AG04450 (cell line): ENCODE measurements at regions not wholly inside any gene's neighbourhood (a gene's known extent, or its start where the extent isn't known, plus 50 kb on each side); places are given as distances from the start of the nearest gene placed in this dataset.

Experiments
- CTCF ChIA-PET: fragments of 300-600, 350-600 bp; formaldehyde crosslinking; extraction: SDS; loops from one replicate; lab custom pipeline; 2022; ENCODE audit warnings: antibody characterized with exemption, inconsistent platforms; lab: Charles Lee
- POLR2A ChIA-PET: fragments of 350-600 bp; formaldehyde crosslinking; extraction: SDS; loops from one replicate; lab custom pipeline; 2021; ENCODE audit warnings: antibody characterized with exemption, inconsistent platforms; lab: Yijun Ruan, JAX
- DNase-seq: peaks from one replicate; pipeline ENCODE4 v3.0.0-alpha.2; 2011; ENCODE audit warnings: low read depth, low spot score
- H3K27ac ChIP-seq: one replicate; pipeline ENCODE4 v1.5.1; 2012; ENCODE audit warnings: low read depth, low read length, control low read depth
- H3K27me3 ChIP-seq: one replicate; pipeline ENCODE4 v1.6.0; 2012; ENCODE audit warnings: low read length; ENCODE audit not compliant: control insufficient read depth, insufficient read depth
- H3K4me3 ChIP-seq: 2 replicates; pipeline ENCODE4 v1.5.1; 2011; ENCODE audit warnings: mild to moderate bottlenecking, low read depth, low read length, control low read depth
- H3K9me3 ChIP-seq: 2 replicates; pipeline ENCODE4 v1.5.1; 2012; ENCODE audit warnings: low read length; ENCODE audit not compliant: control insufficient read depth, insufficient read depth
- TF ChIP-seq, protein P1 (sequence below): IDR thresholded peaks from 2 replicates; pipeline ENCODE4 v1.5.1; 2011; ENCODE audit warnings: low read depth, low read length, control low read depth, inconsistent platforms

DNA sequence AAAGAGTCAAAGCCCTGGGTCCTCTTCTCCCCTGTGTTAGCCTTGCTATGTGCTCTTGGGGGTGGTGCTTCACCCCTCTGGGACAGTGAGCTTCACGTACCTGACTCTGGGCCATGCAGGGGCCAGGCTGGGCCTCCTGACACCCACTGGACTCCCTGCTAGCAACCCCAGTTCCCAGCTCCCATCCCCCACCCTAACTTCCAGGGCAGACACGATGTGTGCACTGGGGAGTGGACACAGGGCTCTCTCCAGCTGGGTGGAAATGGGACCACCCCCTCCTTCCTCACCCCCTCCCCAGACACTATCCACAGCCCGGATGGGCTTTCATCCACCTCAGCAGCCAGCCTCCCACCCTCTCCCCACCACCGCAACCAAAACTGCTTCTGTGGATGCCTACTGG lies 113.0 kb upstream of the ZNF479 start:
- no peak for DNase-seq
- CTCF ChIA-PET = no interaction called here
- TF ChIP-seq, protein P1, sequence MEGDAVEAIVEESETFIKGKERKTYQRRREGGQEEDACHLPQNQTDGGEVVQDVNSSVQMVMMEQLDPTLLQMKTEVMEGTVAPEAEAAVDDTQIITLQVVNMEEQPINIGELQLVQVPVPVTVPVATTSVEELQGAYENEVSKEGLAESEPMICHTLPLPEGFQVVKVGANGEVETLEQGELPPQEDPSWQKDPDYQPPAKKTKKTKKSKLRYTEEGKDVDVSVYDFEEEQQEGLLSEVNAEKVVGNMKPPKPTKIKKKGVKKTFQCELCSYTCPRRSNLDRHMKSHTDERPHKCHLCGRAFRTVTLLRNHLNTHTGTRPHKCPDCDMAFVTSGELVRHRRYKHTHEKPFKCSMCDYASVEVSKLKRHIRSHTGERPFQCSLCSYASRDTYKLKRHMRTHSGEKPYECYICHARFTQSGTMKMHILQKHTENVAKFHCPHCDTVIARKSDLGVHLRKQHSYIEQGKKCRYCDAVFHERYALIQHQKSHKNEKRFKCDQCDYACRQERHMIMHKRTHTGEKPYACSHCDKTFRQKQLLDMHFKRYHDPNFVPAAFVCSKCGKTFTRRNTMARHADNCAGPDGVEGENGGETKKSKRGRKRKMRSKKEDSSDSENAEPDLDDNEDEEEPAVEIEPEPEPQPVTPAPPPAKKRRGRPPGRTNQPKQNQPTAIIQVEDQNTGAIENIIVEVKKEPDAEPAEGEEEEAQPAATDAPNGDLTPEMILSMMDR = no peak
- POLR2A ChIA-PET = no interaction called here
- no peak overlapping the region for H3K27ac ChIP-seq
- no peak overlapping the region for H3K4me3 ChIP-seq
- H3K27me3 ChIP-seq = no peaks in the 10 kb centered on the region
- peaks cover 65% of the 10 kb centered on the region for H3K9me3 ChIP-seq

DNA sequence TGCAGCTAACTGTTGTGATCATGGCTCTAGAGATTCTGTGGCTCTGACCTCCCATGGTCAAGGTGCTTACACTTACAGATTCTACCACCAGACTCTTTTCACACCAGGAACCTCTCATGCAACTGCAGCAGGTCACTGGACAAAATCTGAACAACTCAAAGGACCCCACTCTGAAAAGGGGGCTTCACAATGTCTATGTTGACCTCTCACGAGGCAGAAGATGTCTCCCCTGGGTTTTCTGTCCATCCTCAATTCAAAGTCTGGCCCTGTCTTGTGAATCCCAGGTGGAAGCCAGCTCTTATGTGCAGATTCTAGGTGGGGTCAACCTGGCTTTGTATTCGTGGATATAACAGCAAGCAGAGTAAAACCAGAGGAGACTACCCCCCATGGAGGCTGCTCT lies 118.6 kb upstream of the ZNF479 start:
- H3K9me3 ChIP-seq = peaks cover 34% of the 10 kb centered on the region
- H3K27me3 ChIP-seq = no peaks in the 10 kb centered on the region
- DNase-seq = no peak
- H3K27ac ChIP-seq = no peak overlapping the region
- TF ChIP-seq, protein P1 = no peak
- POLR2A ChIA-PET = no interaction called here
- CTCF ChIA-PET = no interaction called here
- H3K4me3 ChIP-seq = no peak overlapping the region

DNA sequence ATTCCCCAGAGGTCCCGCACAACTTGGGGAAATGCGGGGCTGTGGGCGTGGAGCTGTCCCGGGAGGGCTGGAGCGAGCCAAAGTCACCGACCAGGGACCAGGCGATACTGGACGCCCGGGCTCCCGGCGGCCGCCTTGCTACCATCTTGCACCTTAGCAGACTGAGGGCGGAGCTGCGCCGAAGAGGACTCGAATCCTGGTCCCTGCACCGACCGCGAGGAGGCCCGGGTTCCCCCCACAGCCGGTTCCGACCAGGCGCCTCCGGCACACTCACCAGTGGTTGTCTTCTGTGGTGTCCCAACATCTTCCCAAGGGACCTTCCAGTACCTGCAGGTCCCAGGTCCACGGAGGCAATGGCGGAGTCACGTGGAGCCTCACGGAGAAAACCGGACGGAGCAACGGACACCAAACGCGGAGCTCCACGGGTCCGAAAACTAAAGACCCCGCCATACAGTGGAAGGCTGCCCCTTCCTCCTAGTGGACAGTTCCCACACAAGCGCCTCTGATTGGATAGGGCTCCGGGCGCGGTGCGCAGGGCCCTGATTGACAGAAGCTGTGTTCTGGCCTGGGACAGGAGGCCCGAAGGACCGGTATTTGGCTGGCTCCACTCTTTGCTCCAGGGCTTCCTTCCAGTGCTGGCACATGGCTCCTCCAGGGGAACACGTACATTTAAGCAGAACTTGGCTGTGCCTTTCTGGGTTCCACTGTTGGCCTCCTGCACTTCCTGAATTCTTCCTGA lies 124.6 kb upstream of the ZNF479 start:
- TF ChIP-seq, protein P1 = no peak
- ChIA-PET POLR2A (no interaction called here), CTCF (no interaction called here)
- Histone ChIP-seq H3K4me3 (no peak overlapping the region), H3K27ac (no peak overlapping the region), H3K27me3 (no peaks in the 10 kb centered on the region), H3K9me3 (peaks cover 47% of the 10 kb centered on the region)
- no peak for DNase-seq

DNA sequence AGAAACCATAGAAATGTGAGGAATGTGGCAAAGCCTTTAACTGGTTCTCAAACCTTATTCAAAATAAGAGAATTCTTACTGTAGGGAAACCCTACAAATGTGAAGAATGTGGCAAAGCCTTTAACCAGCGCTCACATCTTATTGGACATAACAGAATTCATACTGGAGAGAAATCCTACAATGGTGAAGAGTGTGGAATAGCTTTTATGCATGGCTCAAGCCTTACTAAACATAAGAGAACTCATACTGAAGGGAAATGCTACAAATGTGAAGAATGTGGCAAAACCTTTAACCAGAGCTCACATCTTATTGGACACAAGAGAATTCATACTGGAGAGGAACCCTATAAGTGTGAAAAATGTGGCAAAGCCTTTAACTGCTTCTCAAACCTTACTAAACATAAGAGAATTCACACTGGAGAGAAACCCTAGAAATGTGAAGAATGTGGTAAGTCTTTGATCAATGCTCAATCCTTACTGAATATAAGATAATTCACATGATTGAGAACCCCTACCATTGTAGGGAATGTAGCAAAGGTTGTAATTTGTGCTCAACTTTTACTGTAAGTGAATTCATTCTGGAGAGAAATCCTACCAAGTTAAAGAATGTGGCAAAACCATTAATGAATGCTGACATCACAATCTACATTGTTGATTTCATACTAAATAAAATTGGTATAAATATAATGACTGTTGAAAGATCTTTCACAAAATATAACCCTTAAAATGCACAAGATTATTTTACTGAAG lies 142.5 kb upstream of the ZNF479 start:
- no peak overlapping the region for H3K27ac ChIP-seq
- DNase-seq = no peak
- TF ChIP-seq, protein P1 = no peak
- no peak overlapping the region for H3K4me3 ChIP-seq
- peaks cover 19% of the 10 kb centered on the region for H3K9me3 ChIP-seq
- H3K27me3 ChIP-seq = no peaks in the 10 kb centered on the region
- ChIA-PET CTCF (no interaction called here), POLR2A (no interaction called here)

DNA sequence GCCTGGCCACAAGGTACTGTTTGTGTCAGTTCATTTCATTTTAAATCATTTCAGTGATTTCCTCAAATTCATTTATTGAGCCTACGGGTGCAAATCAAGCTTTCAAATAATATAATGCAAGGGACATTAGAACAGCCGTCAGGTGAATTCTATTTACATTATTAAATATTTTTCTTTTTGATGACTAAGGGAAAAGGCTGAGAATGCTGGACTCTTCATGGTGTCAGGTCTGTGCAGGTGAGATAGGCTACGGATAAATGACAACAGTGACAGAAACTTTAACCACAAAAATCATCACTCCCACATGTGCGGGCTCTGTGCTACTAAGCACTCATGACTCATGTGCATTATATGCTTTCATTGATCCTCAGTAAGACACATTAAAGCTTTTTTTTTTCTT lies 149.2 kb upstream of the ZNF716 start:
- Histone ChIP-seq H3K27me3 (no peaks in the 10 kb centered on the region), H3K27ac (no peak overlapping the region), H3K4me3 (no peak overlapping the region), H3K9me3 (peaks cover 37% of the 10 kb centered on the region)
- POLR2A ChIA-PET = no interaction called here
- CTCF ChIA-PET = no interaction called here
- no peak for DNase-seq
- TF ChIP-seq, protein P1 = no peak
